A549 (cell line): ENCODE measurements at regions not wholly inside any gene's neighbourhood (a gene's known extent, or its start where the extent isn't known, plus 50 kb on each side); places are given as distances from the start of the nearest gene placed in this dataset.

ENCODE experiments used
- CTCF ChIP-seq: fragments of >200 bp; sonication (Bioruptor Twin); formaldehyde crosslinking; IDR thresholded peaks from 3 replicates; pipeline ENCODE4 v1.5.1; 2016
- KDM1A ChIP-seq: fragments of 200-600 bp; sonication (generic); IDR thresholded peaks from 2 replicates; pipeline ENCODE4 v1.6.1; 2016; ENCODE audit warnings: low read depth, mild to moderate bottlenecking
- RAD21 ChIP-seq, 2 experiments: fragments of >200 bp in 1 of 2; sonication (Bioruptor Twin) in 1 of 2; formaldehyde crosslinking in 1 of 2; IDR thresholded peaks in 1 of 2; conservative IDR thresholded peaks in 1 of 2; 2 replicates in 1 of 2; 3 replicates in 1 of 2; pipeline ENCODE4 v1.6.1; 2012 to 2018; ENCODE audit warnings: inconsistent platforms in 1 of 2

GRCh38 chr9:32706725-32707100 is 71.2 kb upstream of the TAF1L start:
- no peak for TF ChIP-seq CTCF
- TF ChIP-seq KDM1A, result no peak
- TF ChIP-seq RAD21 (conservative IDR thresholded peaks at IDR 0.05 in 1 of 2, IDR thresholded peaks at IDR 0.05 in 1 of 2), result no peak
